ENCODE measurements at regions not wholly inside any gene's neighbourhood (a gene's known extent, or its start where the extent isn't known, plus 50 kb on each side); places are given as distances from the start of the nearest gene placed in this dataset.

DNA sequence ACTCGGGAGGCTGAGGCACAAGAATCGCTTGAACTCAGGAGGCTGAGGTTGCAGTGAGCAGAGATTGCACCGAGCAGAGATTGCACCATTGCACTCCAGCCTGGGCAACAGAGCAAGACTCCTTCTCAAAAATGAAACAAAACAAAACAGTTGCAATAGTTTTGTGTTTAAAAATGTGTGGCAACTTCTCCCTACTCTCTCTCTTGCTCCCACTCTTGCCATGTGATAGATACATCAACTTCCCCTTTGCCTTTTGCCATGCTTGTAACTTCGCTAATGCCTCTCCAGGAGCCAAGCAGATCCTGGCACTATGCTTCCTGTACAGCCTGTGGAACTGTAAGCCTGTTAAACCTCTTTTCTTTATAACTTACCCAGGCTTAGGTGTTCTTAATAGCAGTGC, 52.5 kb upstream of the INTU start:
- no peak for DNase-seq (ENCODE audit: low read depth, low spot score)
- H3K27ac ChIP-seq, result no peak overlapping the region

DNA sequence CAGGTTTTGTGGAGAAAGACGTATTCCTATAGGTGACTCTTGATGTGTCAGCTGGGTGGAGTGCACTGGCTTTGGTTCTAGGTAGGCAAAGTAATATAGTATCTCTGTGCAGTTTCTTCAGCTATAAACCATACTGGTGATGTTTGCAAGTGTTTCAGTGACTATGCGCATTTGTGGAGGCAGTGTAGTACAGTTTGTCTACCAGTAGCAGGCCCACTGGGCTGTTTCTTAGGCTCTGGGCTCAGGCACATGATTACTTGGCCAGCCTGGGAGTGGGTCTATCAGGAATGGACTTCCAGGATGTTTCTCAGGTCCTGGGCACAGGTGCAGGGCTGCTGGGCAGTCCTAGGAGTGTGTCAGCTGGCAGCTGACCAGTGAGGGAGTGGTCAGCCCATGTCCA, 51.9 kb upstream of the INTU start:
- no peak for DNase-seq (ENCODE audit: low read depth, low spot score)
- no peak overlapping the region for H3K27ac ChIP-seq
